K562 (cell line): ENCODE measurements at regions not wholly inside any gene's neighbourhood (a gene's known extent, or its start where the extent isn't known, plus 50 kb on each side); places are given as distances from the start of the nearest gene placed in this dataset.

Source experiments
- ATAC-seq: fragments of 200-7000 bp; cut with Tn5 transposase; 3 replicates; pipeline ENCODE4 v1.9.1; 2020; ENCODE audit warnings: moderate library complexity
- BruUV-seq: library from RNA; stranded (reverse); fragments of 400-500 nt; replicated peaks from 2 replicates; lab custom pipeline; 2021; lab: Mats Ljungman, UMichigan
- CTCF ChIA-PET: fragments of 300-600 bp; formaldehyde crosslinking; extraction: SDS; loops from one replicate; lab custom pipeline; 2021; ENCODE audit warnings: low intra/inter-chr PET ratio; lab: Yijun Ruan, JAX
- POLR2A ChIA-PET: fragments of 300-600, 350-650 bp; sonication (Branson Sonifier 250); formaldehyde crosslinking; extraction: SDS; loops from one replicate; lab custom pipeline; 2021; ENCODE audit warnings: antibody characterized with exemption, inconsistent platforms; lab: Yijun Ruan, JAX
- DNase-seq, 4 experiments: peaks; one replicate each; pipeline versions ENCODE4 v3.0.0 to v3.0.0-alpha.2; 2011 to 2018; ENCODE audit warnings: low spot score in 3 of 4, mixed read lengths in 3 of 4; ENCODE audit errors: extremely low read depth in 1 of 4
- FAIRE-seq: peaks from 2 replicates; lab custom pipeline; 2011; peaks lifted over from hg19 to GRCh38; lab: Jason Lieb, UNC
- H2AFZ ChIP-seq: 2 replicates; pipeline ENCODE4 v1.6.0; 2011; ENCODE audit warnings: low read depth, low read length, control low read depth, inconsistent platforms
- H3K27ac ChIP-seq: fragments of 200-600 bp; 3 replicates; pipeline ENCODE4 v1.8.0; 2011; ENCODE audit warnings: low read depth, mild to moderate bottlenecking, control low read depth, inconsistent platforms, low read length, moderate library complexity, mixed read lengths; ENCODE audit errors: extremely low read depth
- H3K27me3 ChIP-seq, 2 experiments: fragments of 300-600 bp in 1 of 2; 2 replicates in 1 of 2; 3 replicates in 1 of 2; pipeline versions ENCODE4 v1.6.0 to v1.8.0; 2011; ENCODE audit warnings: inconsistent platforms in 2 of 2, low read length in 2 of 2, mild to moderate bottlenecking in 1 of 2, mixed read lengths in 1 of 2, moderate library complexity in 1 of 2; ENCODE audit not compliant: control insufficient read depth in 2 of 2, insufficient read depth in 2 of 2
- H3K36me3 ChIP-seq: fragments of 300-600 bp; 3 replicates; pipeline ENCODE4 v1.8.0; 2011; ENCODE audit warnings: mild to moderate bottlenecking, low read length, inconsistent platforms; ENCODE audit not compliant: control insufficient read depth, insufficient read depth
- H3K4me1 ChIP-seq, 2 experiments: fragments of 200-600 bp in 1 of 2; replicated peaks in 1 of 2; 2 replicates in 1 of 2; 3 replicates in 1 of 2; pipeline versions ENCODE4 v1.5.1 to v1.8.0; 2011; ENCODE audit warnings: inconsistent platforms in 2 of 2, low read length in 2 of 2, mild to moderate bottlenecking in 1 of 2, mixed read lengths in 1 of 2, moderate library complexity in 1 of 2; ENCODE audit not compliant: control insufficient read depth in 2 of 2, insufficient read depth in 2 of 2
- H3K4me2 ChIP-seq: 2 replicates; pipeline ENCODE4 v1.6.1; 2011; ENCODE audit warnings: low read length, control low read depth, inconsistent platforms, mixed read lengths; ENCODE audit not compliant: insufficient read depth
- H3K4me3 ChIP-seq: fragments of 200-600 bp; sonication (generic), shearing (Covaris generic); 2 replicates; pipeline ENCODE4 v1.5.1; 2016; ENCODE audit warnings: control low read depth, inconsistent platforms
- H3K79me2 ChIP-seq: fragments of 200-600 bp; 3 replicates; pipeline ENCODE4 v1.8.0; 2011; ENCODE audit warnings: low read length, inconsistent platforms; ENCODE audit not compliant: control insufficient read depth, insufficient read depth
- H3K9ac ChIP-seq, 2 experiments: 2 replicates each; pipeline versions ENCODE4 v1.6.0 to v1.6.1; 2011; ENCODE audit warnings: low read depth in 2 of 2, low read length in 2 of 2, control low read depth in 1 of 2, inconsistent platforms in 1 of 2, mild to moderate bottlenecking in 1 of 2, mixed read lengths in 1 of 2; ENCODE audit not compliant: insufficient read depth in 1 of 2
- H3K9me1 ChIP-seq: one replicate; pipeline ENCODE4 v1.6.0; 2011; ENCODE audit warnings: inconsistent platforms, mild to moderate bottlenecking, low read length, moderate library complexity; ENCODE audit not compliant: control insufficient read depth, insufficient read depth
- H3K9me3 ChIP-seq: replicated peaks from 2 replicates; pipeline ENCODE4 v1.5.1; 2011; ENCODE audit warnings: low read depth, low read length, inconsistent platforms; ENCODE audit not compliant: control insufficient read depth, insufficient read depth
- H4K20me1 ChIP-seq: replicated peaks from 2 replicates; pipeline ENCODE4 v1.6.1; 2011; ENCODE audit warnings: low read length, inconsistent platforms, mixed read lengths; ENCODE audit not compliant: control insufficient read depth, insufficient read depth
- CEBPB ChIP-seq: fragments of 450-650 bp; IDR thresholded peaks from 2 replicates; pipeline ENCODE4 v1.6.1; 2016; ENCODE audit warnings: missing genetic modification characterization, missing compliant biosample characterization
- E2F3 ChIP-seq: fragments of 250-450 bp; sonication (Bioruptor Pico); IDR thresholded peaks from 2 replicates; pipeline ENCODE4 v1.4.0; 2020; ENCODE audit warnings: mild to moderate bottlenecking
- HMG20B ChIP-seq: fragments of 250-450 bp; sonication (Bioruptor Pico); IDR thresholded peaks from 2 replicates; pipeline ENCODE4 v1.5.0; 2021; ENCODE audit warnings: mild to moderate bottlenecking
- KLF1 ChIP-seq: fragments of 450-650 bp; IDR thresholded peaks from 2 replicates; pipeline ENCODE4 v1.6.1; 2016; ENCODE audit warnings: missing genetic modification characterization, missing compliant biosample characterization
- NUFIP1 ChIP-seq: fragments of 450-650 bp; IDR thresholded peaks from 2 replicates; pipeline ENCODE4 v1.6.1; 2018; ENCODE audit not compliant: partially characterized antibody
- PHF8 ChIP-seq: fragments of 200-600 bp; sonication (generic); IDR thresholded peaks from 2 replicates; pipeline ENCODE4 v1.6.1; 2012; ENCODE audit warnings: mixed run types, mild to moderate bottlenecking, inconsistent platforms, low read length, moderate library complexity, borderline replicate concordance
- SMARCA5 ChIP-seq: fragments of 450-650 bp; IDR thresholded peaks from 2 replicates; pipeline ENCODE4 v1.6.1; 2016
- XRCC3 ChIP-seq: fragments of 450-650 bp; IDR thresholded peaks from 2 replicates; pipeline ENCODE4 v1.6.1; 2017; ENCODE audit warnings: mild to moderate bottlenecking, moderate library complexity
- whole genome bisulfite sequencing: fragments of 100-300 bp; shearing (Covaris generic); methylation state at CpG from one replicate; pipeline ENCODE4 v1.1.6; 2016; ENCODE audit warnings: low coverage, mixed read lengths; ENCODE audit not compliant: insufficient coverage; ENCODE audit errors: missing lambda C conversion rate; 5-methylcytosine and 5-hydroxymethylcytosine counted together
- in situ Hi-C: fragments of 300-500 bp; cut with MboI; formaldehyde crosslinking; loops from 4 replicates; pipeline ENCODE4 v1.15.0; 2018; ENCODE audit warnings: inconsistent platforms, mixed read lengths
- intact Hi-C: fragments of 100-400 bp; cut with micrococcal nuclease; formaldehyde crosslinking; loops from 2 replicates; pipeline ENCODE4 v1.14.2; 2022

GRCh38 chr6:1103945-1104623, 207.8 kb upstream of the FOXQ1 start (continued):
- TF ChIP-seq CEBPB (tag) = no peak
- TF ChIP-seq PHF8 = no peak
- TF ChIP-seq KLF1 (tag) = no peak
- TF ChIP-seq, all 486 proteins: peak for 0

GRCh38 chr6:1103021-1103420, 208.9 kb upstream of the FOXQ1 start:
- TF ChIP-seq XRCC3 (no peak), E2F3 (CRISPR knock-in tag) (no peak), HMG20B (CRISPR knock-in tag) (no peak), SMARCA5 (no peak), NUFIP1 (no peak)
- no peak for DNase-seq
- Histone ChIP-seq H4K20me1 (no peaks in the 10 kb centered on the region; the same call in 1 of the 2 replicates), H3K9ac (no peak overlapping the region), H3K36me3 (no peaks in the 10 kb centered on the region), H3K27ac (no peak overlapping the region), H2AFZ (no peak overlapping the region), H3K4me3 (no peak overlapping the region), H3K9me3 (no peaks in the 10 kb centered on the region), H3K27me3 (peaks cover 13 to 24% of the 10 kb centered on the region in 2 experiments; a peak in 4 of 5 replicates), H3K4me2 (no peak overlapping the region), H3K79me2 (no peaks in the 10 kb centered on the region), H3K9me1 (no peaks in the 10 kb centered on the region), H3K4me1 (no peaks in the 10 kb centered on the region)
- no TSS peak for BruUV-seq
- no peak for ATAC-seq
- intact Hi-C loops = no loop called here
- FAIRE-seq = no peak
- ChIA-PET POLR2A (no interaction called here), CTCF (no interaction called here)
- in situ Hi-C loops = no loop called here
- 0% methylated on average over 8 of the region's 8 CpGs for WGBS
